ENCODE measurements at regions not wholly inside any gene's neighbourhood (a gene's known extent, or its start where the extent isn't known, plus 50 kb on each side); places are given as distances from the start of the nearest gene placed in this dataset.

DNA sequence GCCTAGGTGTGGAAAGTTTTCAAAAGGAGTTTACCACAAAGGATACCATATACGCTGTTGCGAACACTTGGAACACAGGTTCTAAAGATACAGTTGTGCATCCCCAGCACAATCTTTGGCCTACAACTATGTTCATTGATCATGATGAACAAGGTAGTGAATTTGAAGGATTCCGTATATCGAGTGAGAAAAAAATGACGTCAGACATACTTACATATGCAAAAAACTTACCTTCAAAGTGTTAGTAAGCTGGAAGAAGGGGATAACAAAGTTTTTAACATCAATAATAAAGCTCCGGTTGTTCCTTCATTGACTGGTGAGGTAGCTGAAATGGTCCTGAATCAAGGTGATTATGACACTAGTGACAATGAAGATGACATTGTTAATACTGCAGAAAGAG is 133.9 kb upstream of the PDE3A start:
- Histone ChIP-seq H3K4me3 (ENCODE audit: low read depth in 1 of 3, low read length in 3 of 3) (no peak overlapping the region), H3K9me3 (ENCODE audit: control insufficient read depth in 4 of 4, low read length in 3 of 4) (peaks cover 0 to 2% (median under 1%) of the 10 kb centered on the region in 4 donors), H3K4me1 (ENCODE audit: control insufficient read depth in 4 of 4, insufficient read depth in 4 of 4, low read length in 3 of 4) (no peaks in the 10 kb centered on the region), H3K27ac (ENCODE audit: low read depth in 1 of 2, low read length in 2 of 2) (no peak overlapping the region), H3K27me3 (ENCODE audit: control insufficient read depth in 4 of 4, insufficient read depth in 4 of 4, low read length in 3 of 4) (no peaks in the 10 kb centered on the region), H3K36me3 (ENCODE audit: control insufficient read depth in 4 of 4, insufficient read depth in 3 of 4, low read depth in 1 of 4, low read length in 3 of 4) (no peaks in the 10 kb centered on the region), H3K9ac (ENCODE audit: low read depth in 1 of 2, low read length in 2 of 2) (no peak overlapping the region)
- TF ChIP-seq FOXA2 (IDR thresholded peaks at IDR 0.05) (no peak), YY1 (IDR thresholded peaks at IDR 0.05) (no peak), HNF4G (IDR thresholded peaks at IDR 0.05) (no peak), EGR1 (IDR thresholded peaks at IDR 0.05; ENCODE audit: low read depth in 2 of 2) (no peak), SP1 (IDR thresholded peaks at IDR 0.05) (no peak), RAD21 (IDR thresholded peaks at IDR 0.05) (no peak), HNF4A (conservative IDR thresholded peaks at IDR 0.05) (no peak), JUND (IDR thresholded peaks at IDR 0.05) (no peak), GABPA (IDR thresholded peaks at IDR 0.05 in 1 of 2, conservative IDR thresholded peaks at IDR 0.05 in 1 of 2) (no peak)
- TF ChIP-seq, protein P1, sequence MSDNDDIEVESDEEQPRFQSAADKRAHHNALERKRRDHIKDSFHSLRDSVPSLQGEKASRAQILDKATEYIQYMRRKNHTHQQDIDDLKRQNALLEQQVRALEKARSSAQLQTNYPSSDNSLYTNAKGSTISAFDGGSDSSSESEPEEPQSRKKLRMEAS (IDR thresholded peaks at IDR 0.05) = no peak
- TF ChIP-seq, protein P2, sequence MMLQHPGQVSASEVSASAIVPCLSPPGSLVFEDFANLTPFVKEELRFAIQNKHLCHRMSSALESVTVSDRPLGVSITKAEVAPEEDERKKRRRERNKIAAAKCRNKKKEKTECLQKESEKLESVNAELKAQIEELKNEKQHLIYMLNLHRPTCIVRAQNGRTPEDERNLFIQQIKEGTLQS (IDR thresholded peaks at IDR 0.05) = no peak
- TF ChIP-seq, protein P3, sequence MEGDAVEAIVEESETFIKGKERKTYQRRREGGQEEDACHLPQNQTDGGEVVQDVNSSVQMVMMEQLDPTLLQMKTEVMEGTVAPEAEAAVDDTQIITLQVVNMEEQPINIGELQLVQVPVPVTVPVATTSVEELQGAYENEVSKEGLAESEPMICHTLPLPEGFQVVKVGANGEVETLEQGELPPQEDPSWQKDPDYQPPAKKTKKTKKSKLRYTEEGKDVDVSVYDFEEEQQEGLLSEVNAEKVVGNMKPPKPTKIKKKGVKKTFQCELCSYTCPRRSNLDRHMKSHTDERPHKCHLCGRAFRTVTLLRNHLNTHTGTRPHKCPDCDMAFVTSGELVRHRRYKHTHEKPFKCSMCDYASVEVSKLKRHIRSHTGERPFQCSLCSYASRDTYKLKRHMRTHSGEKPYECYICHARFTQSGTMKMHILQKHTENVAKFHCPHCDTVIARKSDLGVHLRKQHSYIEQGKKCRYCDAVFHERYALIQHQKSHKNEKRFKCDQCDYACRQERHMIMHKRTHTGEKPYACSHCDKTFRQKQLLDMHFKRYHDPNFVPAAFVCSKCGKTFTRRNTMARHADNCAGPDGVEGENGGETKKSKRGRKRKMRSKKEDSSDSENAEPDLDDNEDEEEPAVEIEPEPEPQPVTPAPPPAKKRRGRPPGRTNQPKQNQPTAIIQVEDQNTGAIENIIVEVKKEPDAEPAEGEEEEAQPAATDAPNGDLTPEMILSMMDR (IDR thresholded peaks at IDR 0.05; ENCODE audit: low read depth, low read length, missing input control) = no peak
- TF ChIP-seq, protein P4, sequence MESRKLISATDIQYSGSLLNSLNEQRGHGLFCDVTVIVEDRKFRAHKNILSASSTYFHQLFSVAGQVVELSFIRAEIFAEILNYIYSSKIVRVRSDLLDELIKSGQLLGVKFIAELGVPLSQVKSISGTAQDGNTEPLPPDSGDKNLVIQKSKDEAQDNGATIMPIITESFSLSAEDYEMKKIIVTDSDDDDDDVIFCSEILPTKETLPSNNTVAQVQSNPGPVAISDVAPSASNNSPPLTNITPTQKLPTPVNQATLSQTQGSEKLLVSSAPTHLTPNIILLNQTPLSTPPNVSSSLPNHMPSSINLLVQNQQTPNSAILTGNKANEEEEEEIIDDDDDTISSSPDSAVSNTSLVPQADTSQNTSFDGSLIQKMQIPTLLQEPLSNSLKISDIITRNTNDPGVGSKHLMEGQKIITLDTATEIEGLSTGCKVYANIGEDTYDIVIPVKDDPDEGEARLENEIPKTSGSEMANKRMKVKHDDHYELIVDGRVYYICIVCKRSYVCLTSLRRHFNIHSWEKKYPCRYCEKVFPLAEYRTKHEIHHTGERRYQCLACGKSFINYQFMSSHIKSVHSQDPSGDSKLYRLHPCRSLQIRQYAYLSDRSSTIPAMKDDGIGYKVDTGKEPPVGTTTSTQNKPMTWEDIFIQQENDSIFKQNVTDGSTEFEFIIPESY (IDR thresholded peaks at IDR 0.05) = no peak
- DNase-seq (ENCODE audit: low spot score) = no peak
- WGBS = 88% methylated on average over 6 of the region's 6 CpGs

DNA sequence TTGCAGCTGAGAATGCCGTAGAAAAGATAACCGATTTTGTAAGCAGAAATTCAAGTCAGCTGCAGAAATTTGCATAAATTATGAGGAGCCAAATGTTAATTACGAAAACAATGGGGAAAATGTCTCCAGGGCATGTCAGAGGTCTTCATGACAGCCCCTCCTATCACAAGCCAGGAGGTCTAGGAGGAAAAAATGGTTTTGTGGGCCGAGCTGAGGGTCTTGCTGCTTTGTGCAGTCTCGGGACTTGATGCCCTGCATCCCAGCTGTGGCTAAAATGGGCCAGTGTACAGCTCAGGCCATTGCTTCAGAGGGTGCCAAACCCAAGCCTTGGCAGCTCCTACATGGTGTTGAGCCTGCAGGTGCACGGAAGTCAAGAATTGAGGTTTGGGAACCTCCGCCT is 131.2 kb upstream of the PDE3A start:
- H3K9me3 ChIP-seq (ENCODE audit: control insufficient read depth in 4 of 4, low read length in 3 of 4) = no peaks in the 10 kb centered on the region
- H3K4me1 ChIP-seq (ENCODE audit: control insufficient read depth in 4 of 4, insufficient read depth in 4 of 4, low read length in 3 of 4) = no peaks in the 10 kb centered on the region
- TF ChIP-seq, protein P4 (IDR thresholded peaks at IDR 0.05) = no peak
- no peaks in the 10 kb centered on the region for H3K36me3 ChIP-seq (ENCODE audit: control insufficient read depth in 4 of 4, insufficient read depth in 3 of 4, low read depth in 1 of 4, low read length in 3 of 4)
- 89% methylated on average over 7 of the region's 7 CpGs for WGBS
- H3K9ac ChIP-seq (ENCODE audit: low read depth in 1 of 2, low read length in 2 of 2) = no peak overlapping the region
- H3K27ac ChIP-seq (ENCODE audit: low read depth in 1 of 2, low read length in 2 of 2) = no peak overlapping the region
- no peak overlapping the region for H3K4me3 ChIP-seq (ENCODE audit: low read depth in 1 of 3, low read length in 3 of 3)
- DNase-seq (ENCODE audit: low spot score) = no peak
- H3K27me3 ChIP-seq (ENCODE audit: control insufficient read depth in 4 of 4, insufficient read depth in 4 of 4, low read length in 3 of 4) = no peaks in the 10 kb centered on the region
